ENCODE measurements at regions not wholly inside any gene's neighbourhood (a gene's known extent, or its start where the extent isn't known, plus 50 kb on each side); places are given as distances from the start of the nearest gene placed in this dataset.

DNA sequence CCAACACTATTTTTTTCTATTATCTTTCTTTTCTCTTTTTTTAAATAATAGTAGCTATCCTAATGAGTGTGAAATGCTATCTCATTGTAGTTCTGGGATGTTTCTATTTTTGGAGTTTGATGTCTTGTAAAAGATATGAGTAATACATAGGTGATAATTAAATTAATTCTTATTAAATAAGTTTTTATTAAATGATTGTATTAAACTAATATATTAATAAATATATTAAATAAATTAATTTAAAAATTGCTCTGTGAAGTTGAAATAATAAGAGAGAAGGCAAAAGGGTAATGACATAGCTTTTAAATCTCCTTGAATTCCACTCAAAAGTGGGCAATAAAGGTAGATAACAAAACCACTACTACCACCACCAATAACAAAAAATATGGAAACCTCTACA is 230.2 kb upstream of the SSTR1 start:
- TF ChIP-seq EZH2 (IDR thresholded peaks at IDR 0.05; ENCODE audit: borderline replicate concordance, low read depth, low read length, poor library complexity, severe bottlenecking): no peak
- TF ChIP-seq, protein P1, sequence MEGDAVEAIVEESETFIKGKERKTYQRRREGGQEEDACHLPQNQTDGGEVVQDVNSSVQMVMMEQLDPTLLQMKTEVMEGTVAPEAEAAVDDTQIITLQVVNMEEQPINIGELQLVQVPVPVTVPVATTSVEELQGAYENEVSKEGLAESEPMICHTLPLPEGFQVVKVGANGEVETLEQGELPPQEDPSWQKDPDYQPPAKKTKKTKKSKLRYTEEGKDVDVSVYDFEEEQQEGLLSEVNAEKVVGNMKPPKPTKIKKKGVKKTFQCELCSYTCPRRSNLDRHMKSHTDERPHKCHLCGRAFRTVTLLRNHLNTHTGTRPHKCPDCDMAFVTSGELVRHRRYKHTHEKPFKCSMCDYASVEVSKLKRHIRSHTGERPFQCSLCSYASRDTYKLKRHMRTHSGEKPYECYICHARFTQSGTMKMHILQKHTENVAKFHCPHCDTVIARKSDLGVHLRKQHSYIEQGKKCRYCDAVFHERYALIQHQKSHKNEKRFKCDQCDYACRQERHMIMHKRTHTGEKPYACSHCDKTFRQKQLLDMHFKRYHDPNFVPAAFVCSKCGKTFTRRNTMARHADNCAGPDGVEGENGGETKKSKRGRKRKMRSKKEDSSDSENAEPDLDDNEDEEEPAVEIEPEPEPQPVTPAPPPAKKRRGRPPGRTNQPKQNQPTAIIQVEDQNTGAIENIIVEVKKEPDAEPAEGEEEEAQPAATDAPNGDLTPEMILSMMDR (conservative IDR thresholded peaks at IDR 0.05; ENCODE audit: low read depth, low read length): no peak
- Histone ChIP-seq H3K4me3 (ENCODE audit: low read depth, low read length, poor library complexity, severe bottlenecking) (no peak overlapping the region), H3K4me1 (ENCODE audit: insufficient read depth, low read length, poor library complexity, severe bottlenecking) (no peaks in the 10 kb centered on the region), H3K27ac (ENCODE audit: low read depth, low read length, poor library complexity, severe bottlenecking) (no peak overlapping the region), H3K27me3 (replicated peaks; ENCODE audit: insufficient read depth, low read depth, low read length, poor library complexity) (no peaks in the 10 kb centered on the region), H3K36me3 (ENCODE audit: insufficient read depth, low read length, poor library complexity, severe bottlenecking) (no peaks in the 10 kb centered on the region), H3K9me3 (ENCODE audit: low read depth, low read length, poor library complexity, severe bottlenecking) (peaks cover 7% of the 10 kb centered on the region)
- no TSS peak for BruUV-seq (replicated peaks)
- ChIA-PET CTCF (no interaction called here), POLR2A (ENCODE audit: low non-redundant PET) (no interaction called here)
- DNase-seq (ENCODE audit: low spot score): no peak
- intact Hi-C loops (cut with micrococcal nuclease; ENCODE audit: unreplicated experiment): no loop called here

DNA sequence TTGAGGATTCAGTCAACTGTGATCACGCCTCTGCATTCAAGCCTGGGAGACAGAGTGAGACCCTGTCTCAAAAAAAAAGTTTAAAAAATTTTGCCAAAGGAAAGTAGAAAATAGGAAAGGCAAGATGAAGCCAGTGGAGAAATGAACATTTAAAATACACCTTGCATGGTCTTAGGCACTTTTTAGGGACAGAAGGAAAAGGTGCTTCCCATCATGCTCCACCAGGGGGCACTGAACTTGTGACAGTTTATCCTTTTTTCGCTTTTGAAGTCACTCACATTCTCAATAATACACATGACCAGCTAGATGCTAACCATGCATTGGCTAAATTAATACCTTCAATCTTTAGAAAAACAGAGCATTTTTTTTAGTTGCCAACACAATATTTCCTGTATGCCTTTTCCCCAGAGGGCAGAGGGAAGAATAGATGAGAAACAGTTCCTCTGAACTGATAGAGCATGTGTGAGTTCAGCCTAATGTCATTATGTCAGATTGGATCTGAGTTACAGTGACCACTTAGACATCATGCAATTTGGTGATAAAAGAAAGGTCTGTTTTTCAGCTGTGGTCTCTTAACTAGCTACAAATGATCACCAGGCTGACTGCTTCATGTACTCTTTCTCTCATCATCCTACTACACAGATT is 221.8 kb upstream of the SSTR1 start:
- Histone ChIP-seq H3K4me1 (ENCODE audit: insufficient read depth, low read length, poor library complexity, severe bottlenecking) (no peaks in the 10 kb centered on the region), H3K36me3 (ENCODE audit: insufficient read depth, low read length, poor library complexity, severe bottlenecking) (no peaks in the 10 kb centered on the region), H3K27ac (ENCODE audit: low read depth, low read length, poor library complexity, severe bottlenecking) (no peak overlapping the region), H3K27me3 (replicated peaks; ENCODE audit: insufficient read depth, low read depth, low read length, poor library complexity) (no peaks in the 10 kb centered on the region), H3K9me3 (ENCODE audit: low read depth, low read length, poor library complexity, severe bottlenecking) (peaks cover 12% of the 10 kb centered on the region), H3K4me3 (ENCODE audit: low read depth, low read length, poor library complexity, severe bottlenecking) (no peak overlapping the region)
- ChIA-PET CTCF (interaction anchor here (0.7 kb wide), 1 partner anchor 121 kb away, joined by 3 read pairs; no protein-coding TSS in a partner anchor), POLR2A (ENCODE audit: low non-redundant PET) (no interaction called here)
- TF ChIP-seq, protein P1 (conservative IDR thresholded peaks at IDR 0.05; ENCODE audit: low read depth, low read length): peak; percentile 84
- no peak for TF ChIP-seq EZH2 (IDR thresholded peaks at IDR 0.05; ENCODE audit: borderline replicate concordance, low read depth, low read length, poor library complexity, severe bottlenecking)
- intact Hi-C loops (cut with micrococcal nuclease; ENCODE audit: unreplicated experiment): loop anchor here (2.0 to 10.0 kb wide), 3 partner anchors 211 to 879 kb away; no protein-coding TSS in a partner anchor
- DNase-seq (ENCODE audit: low spot score): peak; percentile 77
- no TSS peak for BruUV-seq (replicated peaks)

DNA sequence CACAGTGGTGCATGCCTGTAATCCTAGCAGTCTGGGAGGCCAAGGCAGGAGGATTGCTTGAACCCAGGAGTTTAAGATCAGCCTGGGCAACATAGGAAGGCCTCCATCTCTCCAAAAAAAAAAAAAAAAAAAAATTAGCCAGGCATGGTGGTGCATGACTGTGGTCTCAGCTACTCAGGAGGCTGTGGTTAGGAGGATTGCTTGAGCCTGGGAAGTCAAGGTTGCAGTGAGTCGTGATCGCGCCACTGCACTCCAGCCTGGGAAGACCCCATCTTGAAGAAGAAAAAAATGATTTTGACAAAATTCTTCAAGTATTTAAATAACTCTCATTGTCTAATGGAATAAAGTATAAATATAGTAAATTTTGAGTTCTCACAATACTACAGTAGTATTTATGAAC is 219.2 kb upstream of the SSTR1 start:
- TF ChIP-seq EZH2 (IDR thresholded peaks at IDR 0.05; ENCODE audit: borderline replicate concordance, low read depth, low read length, poor library complexity, severe bottlenecking): no peak
- TF ChIP-seq, protein P1 (conservative IDR thresholded peaks at IDR 0.05; ENCODE audit: low read depth, low read length): no peak
- Histone ChIP-seq H3K36me3 (ENCODE audit: insufficient read depth, low read length, poor library complexity, severe bottlenecking) (no peaks in the 10 kb centered on the region), H3K27ac (ENCODE audit: low read depth, low read length, poor library complexity, severe bottlenecking) (no peak overlapping the region), H3K27me3 (replicated peaks; ENCODE audit: insufficient read depth, low read depth, low read length, poor library complexity) (no peaks in the 10 kb centered on the region), H3K4me1 (ENCODE audit: insufficient read depth, low read length, poor library complexity, severe bottlenecking) (no peaks in the 10 kb centered on the region), H3K4me3 (ENCODE audit: low read depth, low read length, poor library complexity, severe bottlenecking) (no peak overlapping the region), H3K9me3 (ENCODE audit: low read depth, low read length, poor library complexity, severe bottlenecking) (peaks cover 5% of the 10 kb centered on the region)
- BruUV-seq (replicated peaks): no TSS peak
- intact Hi-C loops (cut with micrococcal nuclease; ENCODE audit: unreplicated experiment): loop anchor here (10.0 kb wide), 2 partner anchors 536 to 876 kb away; no protein-coding TSS in a partner anchor
- CTCF ChIA-PET: no interaction called here
- POLR2A ChIA-PET (ENCODE audit: low non-redundant PET): no interaction called here
- DNase-seq (ENCODE audit: low spot score): no peak
